Stomach (tissue), 4 donors: ENCODE measurements at regions not wholly inside any gene's neighbourhood (a gene's known extent, or its start where the extent isn't known, plus 50 kb on each side); places are given as distances from the start of the nearest gene placed in this dataset.

Experiments
- small RNA-seq, 4 donors: library from RNA; depleted of rRNA; stranded (forward); fragments of <200 nt; gene quantifications; one replicate each; pipeline ENCODE3, GENCODE V24; 2016

Small RNAs in the stretch of these regions (small RNA-seq; reads per million reads assigned to genes)
- gene RF00017 = 0 reads per million in 4 donors
